HEK293 (cell line): ENCODE measurements at regions not wholly inside any gene's neighbourhood (a gene's known extent, or its start where the extent isn't known, plus 50 kb on each side); places are given as distances from the start of the nearest gene placed in this dataset.

ENCODE experiments used
- CTCF ChIA-PET: fragments of 350-600 bp; formaldehyde crosslinking; extraction: SDS; loops from one replicate; lab custom pipeline; 2021; ENCODE audit warnings: antibody characterized with exemption; lab: Yijun Ruan, JAX
- POLR2A ChIA-PET: fragments of 300-600 bp; formaldehyde crosslinking; extraction: SDS; loops from one replicate; lab custom pipeline; 2020; ENCODE audit warnings: antibody characterized with exemption, inconsistent platforms; lab: Yijun Ruan, JAX
- H3K27ac ChIP-seq: fragments of 200-500 bp; sonication (Bioruptor generic); 2 replicates; pipeline ENCODE4 v1.5.1; 2014; ENCODE audit warnings: low read depth, low read length, control low read depth, inconsistent platforms; ENCODE audit errors: extremely low read depth
- H3K36me3 ChIP-seq, 2 experiments: fragments of 200-500 bp in 1 of 2; sonication (Bioruptor generic) in 1 of 2; 1 replicate in 1 of 2; 2 replicates in 1 of 2; pipeline ENCODE4 v1.5.1; 2014 to 2017; ENCODE audit warnings: inconsistent platforms in 2 of 2, low read length in 2 of 2; ENCODE audit not compliant: control insufficient read depth in 2 of 2, insufficient read depth in 1 of 2
- H3K4me1 ChIP-seq: fragments of 200-500 bp; sonication (Bioruptor generic); 2 replicates; pipeline ENCODE4 v1.5.1; 2014; ENCODE audit warnings: mild to moderate bottlenecking, low read length, inconsistent platforms; ENCODE audit not compliant: control insufficient read depth, insufficient read depth
- H3K4me3 ChIP-seq: 2 replicates; pipeline ENCODE4 v1.5.1; 2011; ENCODE audit warnings: low read depth, mild to moderate bottlenecking, control low read depth, low read length, moderate library complexity
- H3K9me3 ChIP-seq: fragments of 200-500 bp; sonication (Bioruptor generic); 2 replicates; pipeline ENCODE4 v1.5.1; 2014; ENCODE audit warnings: low read depth, low read length, inconsistent platforms; ENCODE audit not compliant: control insufficient read depth, insufficient read depth
- BCL11A ChIP-seq: fragments of 450-650 bp; formaldehyde crosslinking; IDR thresholded peaks from 2 replicates; pipeline ENCODE4 v1.5.1; 2016; ENCODE audit warnings: low read depth, missing biosample characterization, missing genetic modification characterization
- GFI1B ChIP-seq: fragments of 450-650 bp; formaldehyde crosslinking; IDR thresholded peaks from 2 replicates; pipeline ENCODE4 v1.5.1; 2016; ENCODE audit warnings: missing biosample characterization, missing genetic modification characterization
- GLIS2 ChIP-seq: fragments of 450-650 bp; formaldehyde crosslinking; IDR thresholded peaks from 2 replicates; pipeline ENCODE4 v1.5.1; 2016; ENCODE audit warnings: missing biosample characterization, missing genetic modification characterization
- MYNN ChIP-seq: fragments of 450-650 bp; formaldehyde crosslinking; IDR thresholded peaks from 2 replicates; pipeline ENCODE4 v1.5.1; 2016; ENCODE audit warnings: missing biosample characterization, missing genetic modification characterization, borderline replicate concordance
- OSR2 ChIP-seq: fragments of 450-650 bp; formaldehyde crosslinking; IDR thresholded peaks from 2 replicates; pipeline ENCODE4 v1.5.1; 2016; ENCODE audit warnings: missing biosample characterization, missing genetic modification characterization
- PATZ1 ChIP-seq: fragments of 450-650 bp; formaldehyde crosslinking; IDR thresholded peaks from 2 replicates; pipeline ENCODE4 v1.5.1; 2016; ENCODE audit warnings: missing biosample characterization, missing genetic modification characterization
- SCRT2 ChIP-seq: fragments of 450-650 bp; formaldehyde crosslinking; IDR thresholded peaks from 2 replicates; pipeline ENCODE4 v1.5.1; 2016; ENCODE audit warnings: missing biosample characterization, missing genetic modification characterization
- TRIM28 ChIP-seq: IDR thresholded peaks from 2 replicates; pipeline ENCODE4 v1.6.1; 2011; ENCODE audit warnings: low read length, control low read depth, borderline replicate concordance
- ZFP37 ChIP-seq: fragments of 450-650 bp; formaldehyde crosslinking; IDR thresholded peaks from 2 replicates; pipeline ENCODE4 v1.5.1; 2016; ENCODE audit warnings: missing biosample characterization, missing genetic modification characterization
- ZNF133 ChIP-seq: fragments of 450-650 bp; formaldehyde crosslinking; IDR thresholded peaks from 2 replicates; pipeline ENCODE4 v1.5.1; 2016; ENCODE audit warnings: missing biosample characterization, missing genetic modification characterization
- ZNF391 ChIP-seq: fragments of 450-650 bp; formaldehyde crosslinking; IDR thresholded peaks from 2 replicates; pipeline ENCODE4 v1.5.1; 2016; ENCODE audit warnings: low read depth, missing biosample characterization, missing genetic modification characterization, borderline replicate concordance
- ZNF426 ChIP-seq: fragments of 450-650 bp; formaldehyde crosslinking; IDR thresholded peaks from 2 replicates; pipeline ENCODE4 v1.5.1; 2017; ENCODE audit warnings: missing biosample characterization, missing genetic modification characterization, mild to moderate bottlenecking, inconsistent platforms, moderate library complexity
- ZNF514 ChIP-seq: fragments of 450-650 bp; formaldehyde crosslinking; IDR thresholded peaks from 2 replicates; pipeline ENCODE4 v1.5.1; 2016; ENCODE audit warnings: missing biosample characterization, missing genetic modification characterization
- ZNF529 ChIP-seq: fragments of 450-650 bp; formaldehyde crosslinking; IDR thresholded peaks from 2 replicates; pipeline ENCODE4 v1.5.1; 2017; ENCODE audit warnings: missing genetic modification characterization, missing biosample characterization; ENCODE audit not compliant: insufficient replicate concordance
- TF ChIP-seq, protein P1 (sequence below): fragments of 450-650 bp; formaldehyde crosslinking; optimal IDR thresholded peaks from 2 replicates; pipeline ENCODE3; 2016; ENCODE audit warnings: missing biosample characterization, mild to moderate bottlenecking, missing genetic modification characterization
- TF ChIP-seq, protein P2 (sequence below): fragments of 450-650 bp; IDR thresholded peaks from 2 replicates; pipeline ENCODE4 v1.5.1; 2018; ENCODE audit warnings: missing biosample characterization, mild to moderate bottlenecking, missing genetic modification characterization
- TF ChIP-seq, protein P3 (sequence below): fragments of 450-650 bp; formaldehyde crosslinking; IDR thresholded peaks from 2 replicates; pipeline ENCODE4 v1.5.0; 2017; ENCODE audit warnings: missing biosample characterization, missing genetic modification characterization, borderline replicate concordance
- TF ChIP-seq, protein P4 (sequence below): fragments of 450-650 bp; formaldehyde crosslinking; IDR thresholded peaks from 2 replicates; pipeline ENCODE4 v1.5.1; 2016; ENCODE audit warnings: missing biosample characterization, missing genetic modification characterization, low read depth

DNA sequence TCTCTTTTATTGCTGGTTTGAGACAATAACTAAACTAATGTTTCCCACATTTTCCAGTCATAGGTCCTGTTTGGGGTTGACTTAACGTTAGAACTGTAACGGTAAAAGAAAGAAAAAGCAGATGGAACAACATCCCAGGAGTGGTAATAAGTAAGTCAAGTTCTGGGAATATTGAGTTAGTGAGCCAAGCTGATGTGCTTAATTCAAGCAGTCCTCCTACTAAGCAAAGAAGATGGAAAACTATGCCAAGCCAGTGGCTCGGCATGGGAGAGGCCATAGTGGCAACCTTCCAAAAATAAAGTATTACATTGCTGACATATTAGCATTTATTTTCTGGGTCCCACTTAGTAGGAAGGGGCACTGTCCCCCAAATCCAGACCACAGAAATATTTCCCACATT lies 161.7 kb upstream of the CDH5 start:
- Histone ChIP-seq H3K27ac (no peak overlapping the region), H3K9me3 (no peaks in the 10 kb centered on the region), H3K36me3 (no peaks in the 10 kb centered on the region), H3K4me3 (no peak overlapping the region), H3K4me1 (no peaks in the 10 kb centered on the region)
- TF ChIP-seq, protein P1, sequence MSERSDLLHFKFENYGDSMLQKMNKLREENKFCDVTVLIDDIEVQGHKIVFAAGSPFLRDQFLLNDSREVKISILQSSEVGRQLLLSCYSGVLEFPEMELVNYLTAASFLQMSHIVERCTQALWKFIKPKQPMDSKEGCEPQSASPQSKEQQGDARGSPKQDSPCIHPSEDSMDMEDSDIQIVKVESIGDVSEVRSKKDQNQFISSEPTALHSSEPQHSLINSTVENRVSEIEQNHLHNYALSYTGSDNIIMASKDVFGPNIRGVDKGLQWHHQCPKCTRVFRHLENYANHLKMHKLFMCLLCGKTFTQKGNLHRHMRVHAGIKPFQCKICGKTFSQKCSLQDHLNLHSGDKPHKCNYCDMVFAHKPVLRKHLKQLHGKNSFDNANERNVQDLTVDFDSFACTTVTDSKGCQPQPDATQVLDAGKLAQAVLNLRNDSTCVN (tag by site-specific recombination), result no peak
- TF ChIP-seq ZNF514 (tag by site-specific recombination), result no peak
- TF ChIP-seq GLIS2 (tag by site-specific recombination), result no peak
- TF ChIP-seq, protein P2, sequence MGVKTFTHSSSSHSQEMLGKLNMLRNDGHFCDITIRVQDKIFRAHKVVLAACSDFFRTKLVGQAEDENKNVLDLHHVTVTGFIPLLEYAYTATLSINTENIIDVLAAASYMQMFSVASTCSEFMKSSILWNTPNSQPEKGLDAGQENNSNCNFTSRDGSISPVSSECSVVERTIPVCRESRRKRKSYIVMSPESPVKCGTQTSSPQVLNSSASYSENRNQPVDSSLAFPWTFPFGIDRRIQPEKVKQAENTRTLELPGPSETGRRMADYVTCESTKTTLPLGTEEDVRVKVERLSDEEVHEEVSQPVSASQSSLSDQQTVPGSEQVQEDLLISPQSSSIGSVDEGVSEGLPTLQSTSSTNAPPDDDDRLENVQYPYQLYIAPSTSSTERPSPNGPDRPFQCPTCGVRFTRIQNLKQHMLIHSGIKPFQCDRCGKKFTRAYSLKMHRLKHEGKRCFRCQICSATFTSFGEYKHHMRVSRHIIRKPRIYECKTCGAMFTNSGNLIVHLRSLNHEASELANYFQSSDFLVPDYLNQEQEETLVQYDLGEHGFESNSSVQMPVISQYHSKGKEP (tag by site-specific recombination), result no peak
- no peak for TF ChIP-seq ZNF391 (tag by site-specific recombination)
- TF ChIP-seq, protein P3, sequence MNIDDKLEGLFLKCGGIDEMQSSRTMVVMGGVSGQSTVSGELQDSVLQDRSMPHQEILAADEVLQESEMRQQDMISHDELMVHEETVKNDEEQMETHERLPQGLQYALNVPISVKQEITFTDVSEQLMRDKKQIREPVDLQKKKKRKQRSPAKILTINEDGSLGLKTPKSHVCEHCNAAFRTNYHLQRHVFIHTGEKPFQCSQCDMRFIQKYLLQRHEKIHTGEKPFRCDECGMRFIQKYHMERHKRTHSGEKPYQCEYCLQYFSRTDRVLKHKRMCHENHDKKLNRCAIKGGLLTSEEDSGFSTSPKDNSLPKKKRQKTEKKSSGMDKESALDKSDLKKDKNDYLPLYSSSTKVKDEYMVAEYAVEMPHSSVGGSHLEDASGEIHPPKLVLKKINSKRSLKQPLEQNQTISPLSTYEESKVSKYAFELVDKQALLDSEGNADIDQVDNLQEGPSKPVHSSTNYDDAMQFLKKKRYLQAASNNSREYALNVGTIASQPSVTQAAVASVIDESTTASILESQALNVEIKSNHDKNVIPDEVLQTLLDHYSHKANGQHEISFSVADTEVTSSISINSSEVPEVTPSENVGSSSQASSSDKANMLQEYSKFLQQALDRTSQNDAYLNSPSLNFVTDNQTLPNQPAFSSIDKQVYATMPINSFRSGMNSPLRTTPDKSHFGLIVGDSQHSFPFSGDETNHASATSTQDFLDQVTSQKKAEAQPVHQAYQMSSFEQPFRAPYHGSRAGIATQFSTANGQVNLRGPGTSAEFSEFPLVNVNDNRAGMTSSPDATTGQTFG (tag by site-specific recombination), result no peak
- TF ChIP-seq BCL11A (tag by site-specific recombination), result no peak
- TF ChIP-seq OSR2 (tag by site-specific recombination), result no peak
- no peak for TF ChIP-seq ZNF426 (tag by site-specific recombination)
- no peak for TF ChIP-seq ZNF133 (tag by site-specific recombination)
- TF ChIP-seq ZFP37 (tag by site-specific recombination), result no peak
- ChIA-PET POLR2A (no interaction called here), CTCF (no interaction called here)

GRCh38 chr16:66203476-66203875 lies 163.0 kb upstream of the CDH5 start:
- POLR2A ChIA-PET, result no interaction called here

GRCh38 chr16:66199189-66199588 lies 167.3 kb upstream of the CDH5 start:
- Histone ChIP-seq H3K4me1 (no peaks in the 10 kb centered on the region), H3K9me3 (no peaks in the 10 kb centered on the region), H3K27ac (no peak overlapping the region), H3K4me3 (no peak overlapping the region), H3K36me3 (no peaks in the 10 kb centered on the region)
- CTCF ChIA-PET, result no interaction called here
- POLR2A ChIA-PET, result no interaction called here
- TF ChIP-seq ZNF514 (tag by site-specific recombination) (no peak), TRIM28 (no peak), GFI1B (tag by site-specific recombination) (no peak), MYNN (tag by site-specific recombination) (no peak), ZNF529 (tag by site-specific recombination) (no peak), PATZ1 (no peak)
- TF ChIP-seq, protein P3 (tag by site-specific recombination), result no peak
- TF ChIP-seq, protein P4, sequence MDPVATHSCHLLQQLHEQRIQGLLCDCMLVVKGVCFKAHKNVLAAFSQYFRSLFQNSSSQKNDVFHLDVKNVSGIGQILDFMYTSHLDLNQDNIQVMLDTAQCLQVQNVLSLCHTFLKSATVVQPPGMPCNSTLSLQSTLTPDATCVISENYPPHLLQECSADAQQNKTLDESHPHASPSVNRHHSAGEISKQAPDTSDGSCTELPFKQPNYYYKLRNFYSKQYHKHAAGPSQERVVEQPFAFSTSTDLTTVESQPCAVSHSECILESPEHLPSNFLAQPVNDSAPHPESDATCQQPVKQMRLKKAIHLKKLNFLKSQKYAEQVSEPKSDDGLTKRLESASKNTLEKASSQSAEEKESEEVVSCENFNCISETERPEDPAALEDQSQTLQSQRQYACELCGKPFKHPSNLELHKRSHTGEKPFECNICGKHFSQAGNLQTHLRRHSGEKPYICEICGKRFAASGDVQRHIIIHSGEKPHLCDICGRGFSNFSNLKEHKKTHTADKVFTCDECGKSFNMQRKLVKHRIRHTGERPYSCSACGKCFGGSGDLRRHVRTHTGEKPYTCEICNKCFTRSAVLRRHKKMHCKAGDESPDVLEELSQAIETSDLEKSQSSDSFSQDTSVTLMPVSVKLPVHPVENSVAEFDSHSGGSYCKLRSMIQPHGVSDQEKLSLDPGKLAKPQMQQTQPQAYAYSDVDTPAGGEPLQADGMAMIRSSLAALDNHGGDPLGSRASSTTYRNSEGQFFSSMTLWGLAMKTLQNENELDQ (tag by site-specific recombination), result no peak

More at GRCh38 chr16:66203476-66203875, 163.0 kb upstream of the CDH5 start:
- Histone ChIP-seq H3K27ac (no peak overlapping the region), H3K9me3 (no peaks in the 10 kb centered on the region), H3K4me1 (no peaks in the 10 kb centered on the region), H3K36me3 (no peaks in the 10 kb centered on the region), H3K4me3 (no peak overlapping the region)
- no peak for TF ChIP-seq SCRT2 (tag by site-specific recombination)
- CTCF ChIA-PET, result no interaction called here
